Fibroblast of lung (primary cell): ENCODE measurements at regions not wholly inside any gene's neighbourhood (a gene's known extent, or its start where the extent isn't known, plus 50 kb on each side); places are given as distances from the start of the nearest gene placed in this dataset.
A peak's percentile ranks its signal among the peaks of the same experiment; 100 is the strongest.

Experiments used
- DNase-seq, 2 donors: peaks; one replicate each; pipeline versions ENCODE4 v3.0.0 to v3.0.0-alpha.2; 2010; ENCODE audit warnings: low read depth in 2 of 2
- H2AFZ ChIP-seq: 2 replicates; pipeline ENCODE4 v1.5.1; 2012; ENCODE audit warnings: low read length, control low read depth, inconsistent platforms
- H3K27ac ChIP-seq: 2 replicates; pipeline ENCODE4 v1.5.1; 2011; ENCODE audit warnings: low read length, control low read depth; ENCODE audit not compliant: insufficient read depth
- H3K27me3 ChIP-seq: 2 replicates; pipeline ENCODE4 v1.5.1; 2011; ENCODE audit warnings: mild to moderate bottlenecking, low read length; ENCODE audit not compliant: control insufficient read depth, insufficient read depth
- H3K36me3 ChIP-seq: 2 replicates; pipeline ENCODE4 v1.5.1; 2011; ENCODE audit warnings: low read length; ENCODE audit not compliant: control insufficient read depth, insufficient read depth
- H3K4me1 ChIP-seq: 2 replicates; pipeline ENCODE4 v1.5.1; 2011; ENCODE audit warnings: low read length; ENCODE audit not compliant: control insufficient read depth, insufficient read depth; ENCODE audit errors: extremely low read depth
- H3K4me2 ChIP-seq: 2 replicates; pipeline ENCODE4 v1.5.1; 2011; ENCODE audit warnings: low read length, control low read depth; ENCODE audit not compliant: insufficient read depth; ENCODE audit errors: extremely low read depth
- H3K4me3 ChIP-seq, 4 experiments: fragments of 200-600 bp in 1 of 4; sonication (generic) in 1 of 4; replicated peaks in 1 of 4; 2 replicates each; pipeline ENCODE4 v1.5.1; 2011 to 2016; ENCODE audit warnings: low read length in 4 of 4, low read depth in 3 of 4, mild to moderate bottlenecking in 3 of 4, control low read depth in 2 of 4, inconsistent platforms in 1 of 4, mixed read lengths in 1 of 4; ENCODE audit not compliant: insufficient read depth in 1 of 4; ENCODE audit errors: control extremely low read depth in 1 of 4
- H3K79me2 ChIP-seq: 2 replicates; pipeline ENCODE4 v1.5.1; 2012; ENCODE audit warnings: mild to moderate bottlenecking, low read length, inconsistent platforms; ENCODE audit not compliant: control insufficient read depth, insufficient read depth
- H3K9ac ChIP-seq: 2 replicates; pipeline ENCODE4 v1.5.1; 2011; ENCODE audit warnings: mild to moderate bottlenecking, low read length, control low read depth; ENCODE audit not compliant: insufficient read depth
- H3K9me3 ChIP-seq: 2 replicates; pipeline ENCODE4 v1.5.1; 2012; ENCODE audit warnings: low read depth, low read length; ENCODE audit not compliant: control insufficient read depth, insufficient read depth
- H4K20me1 ChIP-seq: 2 replicates; pipeline ENCODE4 v1.5.1; 2011; ENCODE audit warnings: low read length; ENCODE audit not compliant: control insufficient read depth, insufficient read depth; ENCODE audit errors: extremely low read depth
- CTCF ChIP-seq, 2 donors: IDR thresholded peaks in 1 of 2; conservative IDR thresholded peaks in 1 of 2; 1 replicate in 1 of 2; 2 replicates in 1 of 2; pipeline ENCODE4 v1.5.1; 2011 to 2012; ENCODE audit warnings: low read length in 2 of 2, control low read depth in 1 of 2, inconsistent platforms in 1 of 2, low read depth in 1 of 2, mild to moderate bottlenecking in 1 of 2
- EZH2 ChIP-seq: IDR thresholded peaks from 2 replicates; pipeline ENCODE4 v1.5.1; 2012; ENCODE audit warnings: low read length, control low read depth, mild to moderate bottlenecking; ENCODE audit errors: missing control alignments

- Histone ChIP-seq H3K9me3 (no peaks in the 10 kb centered on the region), H3K4me1 (no peaks in the 10 kb centered on the region), H3K27ac (no peak overlapping the region), H3K27me3 (no peaks in the 10 kb centered on the region), H3K4me2 (no peak overlapping the region), H2AFZ (no peak overlapping the region), H4K20me1 (no peaks in the 10 kb centered on the region), H3K4me3 (no peak overlapping the region), H3K36me3 (no peaks in the 10 kb centered on the region), H3K79me2 (no peaks in the 10 kb centered on the region), H3K9ac (no peak overlapping the region)
- TF ChIP-seq EZH2 (no peak), CTCF (conservative IDR thresholded peaks at IDR 0.05 in 1 of 2, IDR thresholded peaks at IDR 0.05 in 1 of 2; ENCODE audit: low read depth in 1 of 2, low read length in 2 of 2) (no peak)
- DNase-seq, result peak; percentile 28 to 37
These were observed 100.3 kb upstream of the GUCY1A1 start for GRCh38 chr4:155566354-155566753.

- Histone ChIP-seq H4K20me1 (no peaks in the 10 kb centered on the region), H3K79me2 (no peaks in the 10 kb centered on the region), H3K4me3 (no peak overlapping the region), H2AFZ (no peak overlapping the region), H3K9ac (no peak overlapping the region), H3K4me1 (no peaks in the 10 kb centered on the region), H3K27ac (no peak overlapping the region), H3K36me3 (no peaks in the 10 kb centered on the region), H3K4me2 (no peak overlapping the region), H3K9me3 (no peaks in the 10 kb centered on the region), H3K27me3 (no peaks in the 10 kb centered on the region)
- DNase-seq, result no peak
- TF ChIP-seq CTCF (conservative IDR thresholded peaks at IDR 0.05 in 1 of 2, IDR thresholded peaks at IDR 0.05 in 1 of 2; ENCODE audit: low read depth in 1 of 2, low read length in 2 of 2) (no peak), EZH2 (no peak)
These were observed 100.9 kb upstream of the GUCY1A1 start for GRCh38 chr4:155565776-155566175.

- Histone ChIP-seq H3K9ac (no peak overlapping the region), H2AFZ (no peak overlapping the region), H4K20me1 (no peaks in the 10 kb centered on the region), H3K79me2 (no peaks in the 10 kb centered on the region), H3K27me3 (no peaks in the 10 kb centered on the region), H3K4me1 (no peaks in the 10 kb centered on the region), H3K36me3 (no peaks in the 10 kb centered on the region), H3K9me3 (no peaks in the 10 kb centered on the region), H3K4me3 (no peak overlapping the region), H3K27ac (no peak overlapping the region), H3K4me2 (no peak overlapping the region)
- DNase-seq, result no peak
- no peak for TF ChIP-seq EZH2
- TF ChIP-seq CTCF (conservative IDR thresholded peaks at IDR 0.05 in 1 of 2, IDR thresholded peaks at IDR 0.05 in 1 of 2; ENCODE audit: low read depth in 1 of 2, low read length in 2 of 2), result no peak
These were observed 101.3 kb upstream of the GUCY1A1 start for GRCh38 chr4:155565330-155565729.
